ENCODE measurements at regions not wholly inside any gene's neighbourhood (a gene's known extent, or its start where the extent isn't known, plus 50 kb on each side); places are given as distances from the start of the nearest gene placed in this dataset.
"Not testable (repeated sequence)": the region's sequence is repeated elsewhere in the genome, so short reads cannot be mapped to it uniquely, and the experiment has no call there.

- H3K4me2 ChIP-seq (ENCODE audit: low read depth, low read length); POLR2A ChIA-PET; H3K9me3 ChIP-seq (ENCODE audit: low read length); H3K9ac ChIP-seq (ENCODE audit: insufficient read depth, low read depth, low read length); H2AFZ ChIP-seq (ENCODE audit: low read length); CTCF ChIA-PET (ENCODE audit: low intra/inter-chr PET ratio, low total read pairs); in situ Hi-C loops (cut with HindIII; ENCODE audit: extremely low pct_ligation_motif_present, low pct_unique_long_range_greater_than_20kb); DNase-seq (ENCODE audit: low spot score); H3K36me3 ChIP-seq (replicated peaks in 1 of 2; ENCODE audit: control insufficient read depth in 1 of 2, insufficient read depth in 2 of 2, low read length in 2 of 2); H3K27me3 ChIP-seq (ENCODE audit: control insufficient read depth in 1 of 2, insufficient read depth in 2 of 2, low read length in 2 of 2); H3K27ac ChIP-seq (ENCODE audit: extremely low read length, insufficient read depth, low read length); H3K79me2 ChIP-seq (ENCODE audit: insufficient read depth, low read length); ATAC-seq; H3K4me3 ChIP-seq (replicated peaks in 1 of 3; ENCODE audit: insufficient read depth in 1 of 3, low read depth in 2 of 3, low read length in 3 of 3); H3K4me1 ChIP-seq (ENCODE audit: insufficient read depth, low read length); FAIRE-seq; BruUV-seq (replicated peaks); intact Hi-C loops (cut with micrococcal nuclease; ENCODE audit: unreplicated experiment); H4K20me1 ChIP-seq (ENCODE audit: insufficient read depth, low read length): not testable (repeated sequence)
- 40% methylated on average over 9 of the region's 12 CpGs for WGBS (ENCODE audit: low lambda C conversion rate)
- peak; percentile 68; the same call in 1 of the 2 replicates for TF ChIP-seq CEBPB (IDR thresholded peaks at IDR 0.05; ENCODE audit: borderline replicate concordance, low read depth, low read length)
These were observed 447.3 kb downstream of the OTOL1 start for GRCh38 chr3:161943801-161944345.

- BruUV-seq (replicated peaks): no TSS peak
- FAIRE-seq (no peak), DNase-seq (ENCODE audit: low spot score) (no peak), ATAC-seq (no peak)
- 13% methylated on average over 3 of the region's 3 CpGs for WGBS (ENCODE audit: low lambda C conversion rate)
- ChIA-PET POLR2A (no interaction called here), CTCF (ENCODE audit: low intra/inter-chr PET ratio, low total read pairs) (no interaction called here)
- in situ Hi-C loops (cut with HindIII; ENCODE audit: extremely low pct_ligation_motif_present, low pct_unique_long_range_greater_than_20kb) (no loop called here), intact Hi-C loops (cut with micrococcal nuclease; ENCODE audit: unreplicated experiment) (no loop called here)
- no peaks in the 10 kb centered on the region for H3K36me3 ChIP-seq (replicated peaks in 1 of 2; ENCODE audit: control insufficient read depth in 1 of 2, insufficient read depth in 2 of 2, low read length in 2 of 2)
- H4K20me1 ChIP-seq (ENCODE audit: insufficient read depth, low read length): no peaks in the 10 kb centered on the region
- no peak overlapping the region for H2AFZ ChIP-seq (ENCODE audit: low read length)
- no peak overlapping the region for H3K27ac ChIP-seq (ENCODE audit: extremely low read length, insufficient read depth, low read length)
- no peak overlapping the region for H3K4me3 ChIP-seq (replicated peaks in 1 of 3; ENCODE audit: insufficient read depth in 1 of 3, low read depth in 2 of 3, low read length in 3 of 3)
- H3K4me2 ChIP-seq (ENCODE audit: low read depth, low read length): no peak overlapping the region
- no peaks in the 10 kb centered on the region for H3K4me1 ChIP-seq (ENCODE audit: insufficient read depth, low read length)
- H3K27me3 ChIP-seq (ENCODE audit: control insufficient read depth in 1 of 2, insufficient read depth in 2 of 2, low read length in 2 of 2): no peaks in the 10 kb centered on the region
- H3K9ac ChIP-seq (ENCODE audit: insufficient read depth, low read depth, low read length): no peak overlapping the region
- H3K79me2 ChIP-seq (ENCODE audit: insufficient read depth, low read length): no peaks in the 10 kb centered on the region
- no peaks in the 10 kb centered on the region for H3K9me3 ChIP-seq (ENCODE audit: low read length)
- TF ChIP-seq ZNF609 (CRISPR knock-in tag; IDR thresholded peaks at IDR 0.05; ENCODE audit: borderline replicate concordance) (no peak), CREM (IDR thresholded peaks at IDR 0.05) (no peak), CREM (CRISPR knock-in tag; IDR thresholded peaks at IDR 0.05) (no peak), ZNF782 (CRISPR knock-in tag; IDR thresholded peaks at IDR 0.05; ENCODE audit: borderline replicate concordance) (no peak), TRIM22 (IDR thresholded peaks at IDR 0.05) (no peak), PBX2 (CRISPR knock-in tag; IDR thresholded peaks at IDR 0.05) (no peak), ZXDC (CRISPR knock-in tag; IDR thresholded peaks at IDR 0.05) (no peak)
These were observed 449.9 kb downstream of the OTOL1 start for GRCh38 chr3:161946443-161946960.

Data from HepG2 (cell line).